Epidermal melanocyte (primary cell): ENCODE measurements at regions not wholly inside any gene's neighbourhood (a gene's known extent, or its start where the extent isn't known, plus 50 kb on each side); places are given as distances from the start of the nearest gene placed in this dataset.
"Not testable (repeated sequence)": the region's sequence is repeated elsewhere in the genome, so short reads cannot be mapped to it uniquely, and the experiment has no call there.

Source experiments
- DNase-seq: peaks from one replicate; pipeline ENCODE4 v3.0.0; 2011; ENCODE audit warnings: low spot score; ENCODE audit not compliant: insufficient read length

- DNase-seq: no peak
Observed at GRCh38 chr11:43119275-43119970, 192.4 kb upstream of the API5 start.

DNA sequence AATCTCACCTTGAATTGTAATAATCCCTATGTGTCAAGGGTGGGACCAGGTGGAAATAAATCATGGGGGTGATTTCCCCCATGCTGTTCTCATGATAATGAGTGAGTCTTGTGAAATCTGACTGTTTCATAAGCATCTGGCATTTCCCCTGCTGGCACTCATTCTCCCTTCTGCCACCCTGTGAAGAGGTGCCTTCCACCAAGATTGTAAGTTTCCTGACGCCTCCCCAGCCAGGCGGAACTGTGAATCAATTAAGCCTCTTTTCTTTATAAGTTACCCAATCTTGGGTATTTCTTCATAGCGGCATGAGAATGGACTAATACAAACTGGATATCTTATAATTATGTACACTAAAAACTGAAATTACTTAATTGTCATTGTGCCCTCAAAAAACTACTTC is 189.2 kb upstream of the API5 start:
- no peak for DNase-seq

- no peak for DNase-seq
Observed at GRCh38 chr11:43123443-43123842, 188.4 kb upstream of the API5 start.

DNA sequence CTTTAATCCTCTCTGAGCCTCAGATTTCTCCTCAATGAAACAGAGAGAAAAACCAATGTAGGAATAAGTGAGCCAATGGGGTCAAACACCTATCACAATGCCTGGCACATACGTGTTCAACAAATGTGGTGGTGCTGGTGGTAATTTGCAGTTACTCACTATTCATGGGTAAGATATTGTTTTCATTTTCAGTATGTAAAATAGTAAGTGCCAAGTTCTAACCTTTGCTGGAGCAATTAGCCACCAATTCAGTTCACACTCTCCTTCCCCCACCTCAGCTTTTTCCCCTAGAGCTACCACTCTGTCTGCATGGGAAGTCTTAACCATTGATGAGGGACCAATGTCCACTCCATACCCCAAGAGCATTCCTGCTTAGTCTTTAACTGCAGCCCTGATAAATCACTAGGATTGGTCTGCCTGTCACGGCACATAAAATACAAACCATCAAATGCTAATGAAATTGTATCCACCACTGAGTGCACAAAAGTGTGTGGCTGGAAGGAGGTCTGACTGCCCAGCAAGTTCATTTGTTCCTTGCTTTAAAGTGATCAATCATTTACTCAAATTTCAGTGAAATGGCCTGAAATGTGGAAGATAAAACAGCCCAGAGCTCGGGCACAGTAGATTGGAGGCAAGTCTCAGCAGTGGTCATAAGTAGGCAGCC is 187.4 kb upstream of the API5 start:
- no peak for DNase-seq

GRCh38 chr11:43129329-43129728 is 182.5 kb upstream of the API5 start:
- DNase-seq: no peak

DNA sequence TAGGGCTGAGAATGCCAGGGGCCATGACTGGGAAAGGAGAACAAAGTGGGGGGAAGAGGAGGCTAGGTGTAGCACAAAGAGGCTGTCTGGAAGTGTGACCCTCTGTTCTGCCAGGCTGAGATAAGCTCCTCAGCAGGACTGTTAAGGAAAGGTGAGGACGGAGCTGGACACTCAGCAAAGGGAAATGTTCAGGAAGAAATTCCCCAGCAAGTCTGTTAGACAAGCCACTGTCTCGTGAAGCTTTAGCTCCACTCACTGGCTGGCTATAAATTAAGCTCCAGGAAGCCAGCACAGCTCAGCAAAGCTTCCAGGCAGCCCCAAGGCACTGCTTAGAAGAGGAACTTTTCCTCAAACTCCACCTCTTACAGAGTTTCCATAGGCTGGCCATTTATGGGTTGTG is 181.2 kb upstream of the API5 start:
- no peak for DNase-seq

- no peak for DNase-seq
Observed at GRCh38 chr11:43135966-43136534, 175.7 kb upstream of the API5 start.

DNA sequence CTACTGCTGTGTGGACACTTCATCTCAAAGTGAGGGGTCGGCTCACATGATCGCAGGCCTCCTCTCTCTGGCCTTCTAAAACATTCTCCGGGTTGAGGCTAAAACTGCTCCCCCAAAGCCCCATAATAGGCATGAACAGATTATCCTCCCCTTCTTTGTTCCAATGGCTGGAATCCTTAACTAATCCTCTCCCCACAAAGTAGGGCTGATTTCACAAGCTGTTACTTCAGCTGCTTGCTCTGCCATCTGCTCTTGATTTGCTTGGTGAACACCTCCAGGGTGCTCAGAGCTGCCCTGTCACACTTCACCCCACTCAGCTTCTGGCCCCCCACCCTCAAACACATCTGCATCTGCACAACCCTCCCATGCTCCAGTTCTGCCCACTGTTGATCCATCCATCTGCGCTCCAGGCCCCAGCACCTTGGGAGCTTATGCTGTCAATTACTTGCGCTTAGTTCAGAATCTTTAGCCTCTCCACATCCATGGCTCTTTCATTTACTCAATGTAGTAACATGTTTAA is 173.1 kb upstream of the API5 start:
- DNase-seq: no peak

- no peak for DNase-seq
Observed at GRCh38 chr11:43145653-43146052, 166.1 kb upstream of the API5 start.

- DNase-seq: no peak
Observed at GRCh38 chr11:43150697-43151096, 161.1 kb upstream of the API5 start.

- DNase-seq: no peak
Observed at GRCh38 chr11:43164831-43165230, 147.0 kb upstream of the API5 start.

DNA sequence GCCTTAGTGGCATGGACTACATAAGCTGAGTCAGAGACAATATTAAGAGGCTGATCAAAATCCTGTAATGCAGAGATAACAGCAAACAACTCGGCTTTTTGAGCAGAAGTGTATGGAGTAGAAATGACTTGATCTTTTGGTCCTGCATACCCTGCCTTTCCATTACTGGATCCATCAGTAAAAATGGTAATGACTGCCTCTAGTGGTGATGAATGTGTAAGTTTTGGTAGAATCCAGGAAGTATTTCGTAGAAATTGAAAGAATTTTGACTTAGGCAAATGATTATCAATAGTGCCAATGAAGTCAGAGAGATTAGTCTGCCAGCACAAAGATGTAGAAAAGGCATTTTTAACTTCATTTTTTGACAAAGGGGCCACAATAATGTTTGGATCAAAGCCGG is 146.4 kb upstream of the API5 start:
- DNase-seq: not testable (repeated sequence)

DNA sequence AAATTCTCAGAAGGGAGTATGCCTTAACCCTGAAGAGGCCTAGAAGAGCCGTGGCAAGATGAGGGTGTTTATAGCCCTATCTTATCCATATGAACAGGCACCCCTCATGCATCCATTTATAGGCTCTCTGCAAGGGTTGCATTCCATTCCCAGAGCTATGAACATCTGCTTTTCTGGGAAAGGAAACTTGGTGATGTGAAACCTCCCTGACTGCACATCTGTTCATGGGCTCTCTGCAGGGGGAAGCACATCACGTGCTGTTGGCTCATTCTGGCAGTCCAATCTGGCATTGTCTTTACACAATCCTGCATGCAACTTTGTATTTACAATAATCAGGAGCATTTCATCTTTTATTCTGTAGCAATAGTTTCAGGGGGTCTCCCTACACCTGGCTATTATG is 143.6 kb upstream of the API5 start:
- not testable (repeated sequence) for DNase-seq

DNA sequence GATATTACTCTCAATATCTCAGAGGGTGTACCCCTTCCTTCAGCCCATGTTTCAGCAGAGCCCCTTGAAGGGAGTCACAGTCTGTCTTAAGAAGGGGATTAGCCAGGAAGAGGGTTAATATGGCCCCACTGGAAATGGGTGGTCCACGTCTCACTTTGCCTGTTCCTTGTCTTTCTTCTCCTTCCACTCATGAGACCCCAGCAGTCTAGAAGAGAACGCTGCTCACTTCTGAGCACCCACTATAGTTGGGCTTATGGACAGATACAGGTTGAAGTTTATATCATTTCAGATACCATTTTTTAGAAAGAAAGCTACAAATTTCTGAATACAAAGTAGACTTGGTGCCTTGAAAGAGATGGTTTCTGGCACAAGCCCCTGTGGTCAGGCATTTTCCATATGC is 139.3 kb upstream of the API5 start:
- no peak for DNase-seq

DNA sequence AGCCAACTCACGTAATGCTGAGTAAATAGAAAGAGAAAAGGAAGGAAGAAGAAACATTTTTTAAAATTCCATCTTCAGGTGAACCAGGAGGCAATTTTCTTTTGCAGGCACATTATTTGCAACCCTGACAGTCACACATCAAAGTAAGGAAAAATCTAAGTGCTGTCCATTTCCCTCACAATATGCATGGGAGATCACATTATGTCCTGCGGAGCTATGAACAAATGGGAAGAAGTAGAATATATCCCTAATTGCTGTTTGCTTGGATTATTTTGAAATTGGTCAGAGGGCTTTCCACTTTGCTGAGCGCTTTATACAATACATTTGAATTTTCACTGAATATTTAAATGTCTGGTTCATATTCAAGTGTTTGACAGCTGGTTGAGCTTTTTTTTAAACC is 133.8 kb upstream of the API5 start:
- no peak for DNase-seq

DNA sequence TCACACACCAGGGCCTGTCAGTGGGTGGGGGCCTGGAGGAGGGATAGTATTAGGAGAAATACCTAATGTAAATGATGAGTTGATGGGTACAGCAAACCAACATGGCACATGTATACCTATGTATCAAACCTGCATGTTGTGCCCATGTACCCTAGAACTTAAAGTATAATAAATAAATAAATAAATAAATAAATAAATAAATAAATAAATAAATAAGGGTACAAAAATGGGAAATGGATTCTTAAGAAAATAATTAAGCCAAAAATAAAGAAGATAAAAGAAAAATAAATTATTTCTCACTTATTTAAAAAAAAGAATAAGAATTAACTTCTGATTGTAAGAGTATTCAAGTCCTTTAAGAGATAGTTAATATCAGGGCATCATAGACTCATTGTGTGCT is 117.3 kb upstream of the API5 start:
- DNase-seq: not testable (repeated sequence)

- no peak for DNase-seq
Observed at GRCh38 chr11:43197379-43197778, 114.4 kb upstream of the API5 start.

DNA sequence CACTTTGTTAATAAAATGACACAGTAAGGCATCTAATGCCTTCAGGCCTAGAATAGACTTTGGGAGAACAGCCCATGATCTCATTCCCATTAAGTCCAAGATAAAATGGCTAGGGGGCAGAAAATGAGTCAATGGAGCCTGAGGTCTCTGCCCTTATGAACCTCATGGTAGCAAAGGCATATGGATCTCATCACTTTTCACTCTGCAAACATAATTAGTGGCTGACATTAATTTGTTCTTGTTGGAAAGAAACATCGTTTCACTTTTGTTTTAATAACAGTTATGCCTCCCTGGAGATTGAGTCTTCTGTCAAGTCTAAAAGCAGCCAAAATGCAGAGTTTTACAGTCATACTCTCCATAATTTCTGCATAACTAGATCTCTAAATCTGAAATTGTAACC is 111.8 kb upstream of the API5 start:
- no peak for DNase-seq

DNA sequence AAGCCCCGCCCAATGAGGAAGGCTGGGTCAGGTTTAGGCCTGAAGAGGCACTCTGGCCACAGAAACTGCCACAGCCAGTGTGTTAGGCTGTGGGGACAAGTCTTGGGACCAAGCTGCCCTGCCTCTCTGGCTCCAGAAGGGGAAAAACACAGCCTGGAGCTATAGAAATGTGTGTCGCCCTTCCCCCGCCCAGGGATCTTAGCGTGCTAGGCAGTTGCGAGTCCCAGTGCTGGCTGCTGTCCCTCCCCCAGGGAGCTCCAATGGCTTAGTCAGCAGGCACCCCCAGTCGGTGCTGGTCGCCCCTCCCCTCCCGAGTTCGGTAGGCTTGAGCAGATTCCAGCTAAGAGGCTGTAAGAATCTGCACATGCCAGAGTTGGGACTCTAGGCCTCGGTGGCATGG is 99.5 kb upstream of the API5 start:
- DNase-seq: no peak

GRCh38 chr11:43214471-43214870 is 97.3 kb upstream of the API5 start:
- DNase-seq: no peak

GRCh38 chr11:43217849-43218248 is 93.9 kb upstream of the API5 start:
- no peak for DNase-seq

- DNase-seq: no peak
Observed at GRCh38 chr11:43222215-43222614, 89.6 kb upstream of the API5 start.

DNA sequence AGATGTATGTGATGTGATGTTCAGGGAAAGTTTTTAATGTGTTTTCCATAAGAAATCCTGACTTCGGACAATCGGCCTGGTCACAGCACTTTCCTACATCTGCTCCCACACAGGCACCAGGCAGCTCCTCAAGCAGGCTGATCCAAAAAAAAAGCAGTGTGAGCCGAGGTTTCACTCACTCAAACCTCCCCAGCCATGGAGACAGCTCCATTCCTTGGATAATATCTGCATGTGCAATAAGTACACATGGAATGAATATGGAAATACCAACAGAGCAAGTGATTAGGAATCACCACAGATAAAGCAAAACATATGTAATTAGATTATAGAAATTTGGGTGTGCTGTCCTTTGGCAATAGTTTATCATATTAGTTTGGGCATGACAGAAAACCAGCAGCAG is 88.8 kb upstream of the API5 start:
- no peak for DNase-seq
